ENCODE measurements at regions not wholly inside any gene's neighbourhood (a gene's known extent, or its start where the extent isn't known, plus 50 kb on each side); places are given as distances from the start of the nearest gene placed in this dataset.

- TF ChIP-seq CTCF (IDR thresholded peaks at IDR 0.05) = no peak
- TF ChIP-seq POLR2AphosphoS5 (IDR thresholded peaks at IDR 0.05) = no peak
Measured at GRCh38 chr13:109877809-109878208, 91.4 kb upstream of the IRS2 start.
